HG03103 (cell line): ENCODE measurements at regions not wholly inside any gene's neighbourhood (a gene's known extent, or its start where the extent isn't known, plus 50 kb on each side); places are given as distances from the start of the nearest gene placed in this dataset.
"Not testable (repeated sequence)": the region's sequence is repeated elsewhere in the genome, so short reads cannot be mapped to it uniquely, and the experiment has no call there.

Experiments used
- ATAC-seq: cut with Tn5 transposase; IDR thresholded peaks from one replicate; pipeline ENCODE4 v1.9.1; 2021; ENCODE audit warnings: low read depth; ENCODE audit not compliant: unreplicated experiment

DNA sequence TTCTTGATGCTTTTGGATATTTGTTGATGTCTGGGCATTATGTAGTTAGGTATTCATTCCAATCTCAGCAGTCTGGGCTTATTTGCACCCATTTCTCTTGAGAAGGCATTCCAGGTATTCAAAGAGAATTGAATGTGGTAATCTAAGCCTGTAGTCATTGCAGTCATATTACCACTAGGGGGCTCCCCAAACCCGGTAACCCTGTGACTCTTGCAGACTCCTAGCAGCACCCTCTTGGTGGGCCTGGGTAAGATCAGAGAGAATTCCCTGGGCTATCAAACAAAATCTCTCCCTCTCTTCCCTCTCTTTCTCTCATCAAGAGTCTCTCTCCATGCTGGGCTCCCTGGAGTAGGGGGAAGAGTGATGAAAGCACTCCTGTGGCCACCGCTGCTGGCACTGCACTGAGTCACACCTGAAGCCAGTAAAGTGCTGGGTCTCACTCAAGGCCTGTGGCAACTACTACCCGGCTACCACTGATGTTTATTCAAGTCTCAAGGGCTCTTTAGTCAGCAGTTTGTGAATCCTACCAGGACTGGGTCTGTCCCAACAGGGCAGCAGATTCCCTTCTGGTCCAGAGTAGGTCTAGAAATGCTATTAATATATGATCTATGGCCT lies 187.7 kb upstream of the NUDT10 start:
- peak; percentile 58 for ATAC-seq

DNA sequence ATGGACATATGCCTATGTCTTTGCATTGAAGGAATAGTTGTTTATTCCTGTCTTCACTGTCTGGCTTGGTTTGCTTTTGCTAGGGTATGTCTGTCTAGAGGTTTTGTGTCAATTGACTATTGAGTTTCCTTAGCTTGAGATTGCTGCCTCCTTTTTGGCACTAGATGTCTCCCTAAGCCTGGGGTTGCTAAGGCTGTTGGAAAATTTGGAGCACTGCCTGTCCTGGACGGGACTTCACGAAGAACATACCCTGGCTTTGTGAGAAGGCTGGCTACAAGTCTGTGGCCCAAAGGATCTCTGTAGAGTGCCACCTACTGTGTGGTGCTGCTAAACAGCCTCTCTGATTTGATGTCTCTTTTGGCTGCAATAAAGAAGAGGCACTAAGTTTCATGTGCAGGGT lies 183.8 kb upstream of the NUDT10 start:
- ATAC-seq, result no peak

DNA sequence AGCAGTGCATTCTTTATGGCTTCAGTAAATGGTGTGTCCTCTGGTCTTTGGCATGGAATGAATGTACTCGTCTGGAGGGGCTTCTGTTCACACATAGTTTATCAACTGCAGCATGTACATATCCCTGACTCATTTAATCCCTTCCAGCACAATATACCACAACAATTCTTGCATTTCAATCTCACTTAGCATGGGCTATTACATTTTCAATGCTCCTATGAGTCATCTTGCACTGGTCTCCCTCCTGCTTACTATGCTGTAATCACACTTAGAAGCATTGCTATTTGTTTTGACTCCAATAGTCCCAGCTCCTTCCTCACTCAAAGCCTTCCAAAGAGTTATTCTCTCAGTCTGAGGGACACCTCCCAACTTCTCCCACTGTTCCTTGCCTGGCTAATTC lies 180.9 kb upstream of the NUDT10 start:
- no peak for ATAC-seq

DNA sequence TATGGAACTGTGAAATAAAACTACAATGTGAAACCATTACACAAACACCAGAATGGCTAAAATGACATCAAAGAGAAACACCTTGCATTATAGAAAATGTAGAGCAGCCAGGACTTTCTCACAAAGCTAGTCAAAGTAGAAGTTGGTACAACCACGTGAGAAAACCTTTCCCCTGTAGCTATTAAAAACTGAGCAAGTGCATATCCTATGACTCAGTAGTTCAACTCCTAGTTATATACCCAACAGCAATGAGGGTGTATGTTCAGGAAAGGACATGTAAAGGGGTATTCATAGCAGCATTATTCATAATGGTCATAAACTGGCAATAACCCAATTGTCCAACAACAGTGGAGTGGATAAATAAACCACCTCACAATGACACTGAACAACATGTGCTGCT lies 177.5 kb upstream of the NUDT10 start:
- ATAC-seq, result no peak

DNA sequence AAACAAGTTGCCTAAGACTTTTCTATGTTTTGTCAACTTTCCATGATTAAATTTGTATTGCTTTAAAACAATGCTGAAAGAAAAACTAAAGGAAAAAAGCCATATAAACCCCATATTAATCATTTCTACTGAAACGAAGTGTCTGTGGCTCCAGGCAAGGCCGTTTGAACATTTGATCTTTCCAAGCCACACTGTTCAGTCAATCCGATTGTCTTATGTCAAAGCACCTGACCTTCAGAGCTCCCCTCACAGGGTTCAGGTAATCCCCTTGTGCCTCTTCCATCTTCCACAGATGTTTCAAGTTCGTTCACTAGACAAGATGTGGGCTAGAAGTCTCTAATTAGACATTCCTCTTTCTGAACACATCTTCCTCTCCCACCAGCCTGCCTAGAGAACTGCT lies 177.1 kb upstream of the NUDT10 start:
- ATAC-seq, result no peak

DNA sequence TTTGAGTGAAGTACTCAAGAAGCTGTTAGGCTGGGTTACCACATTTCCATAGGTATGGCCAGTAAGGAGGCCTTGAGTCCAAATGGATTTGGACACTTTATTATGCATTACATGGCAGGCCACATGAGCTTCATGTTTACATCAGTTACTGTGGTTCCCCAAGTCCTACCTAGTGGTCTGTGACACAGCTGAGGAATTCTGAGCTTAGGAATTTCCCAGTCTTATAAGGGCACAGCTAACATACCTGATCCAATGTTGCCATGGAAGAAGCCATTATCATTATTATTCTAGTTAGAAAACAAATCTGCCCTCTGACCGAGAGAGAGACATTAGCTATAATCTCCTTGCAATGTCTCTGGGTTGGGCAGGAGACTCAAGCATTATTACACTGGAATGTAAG lies 174.4 kb upstream of the NUDT10 start:
- no peak for ATAC-seq

DNA sequence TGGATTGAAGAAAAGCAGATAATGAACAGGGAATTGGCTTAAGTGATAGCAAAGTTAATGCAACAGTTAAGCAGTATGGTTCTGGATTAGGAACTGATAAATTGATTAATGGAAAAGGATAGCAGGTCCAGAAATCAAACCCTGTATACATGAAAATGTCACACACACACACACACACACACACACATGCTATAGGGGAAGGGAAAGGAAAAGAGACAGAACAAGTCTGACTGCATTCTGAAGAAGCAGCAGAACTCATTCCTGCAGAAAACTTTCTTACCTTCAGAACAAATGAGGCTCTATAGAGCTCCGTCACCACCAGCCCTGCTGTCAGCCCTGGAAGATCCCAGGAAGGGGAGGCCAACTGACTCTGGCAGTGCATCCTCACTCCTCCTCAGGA lies 173.2 kb upstream of the NUDT10 start:
- ATAC-seq, result not testable (repeated sequence)

DNA sequence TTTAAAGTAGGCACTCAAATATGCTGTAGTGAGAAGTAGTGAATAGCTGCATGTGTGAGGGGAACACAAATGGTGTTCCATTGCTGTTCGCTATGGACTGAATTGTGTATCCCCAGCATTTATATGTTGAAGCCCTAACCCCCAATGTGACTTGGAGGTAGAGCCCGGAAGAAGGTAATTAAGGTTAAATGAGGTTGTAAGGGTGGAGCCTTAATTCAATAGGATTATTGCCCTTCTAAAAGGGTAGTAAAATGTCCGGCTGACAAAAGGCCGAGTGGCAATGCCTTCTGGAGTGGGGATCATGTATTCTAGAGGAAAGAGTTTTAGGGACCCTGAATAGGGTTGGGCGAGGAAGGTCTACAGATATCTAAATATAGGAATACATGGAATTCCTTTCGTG lies 168.9 kb upstream of the NUDT10 start:
- no peak for ATAC-seq

DNA sequence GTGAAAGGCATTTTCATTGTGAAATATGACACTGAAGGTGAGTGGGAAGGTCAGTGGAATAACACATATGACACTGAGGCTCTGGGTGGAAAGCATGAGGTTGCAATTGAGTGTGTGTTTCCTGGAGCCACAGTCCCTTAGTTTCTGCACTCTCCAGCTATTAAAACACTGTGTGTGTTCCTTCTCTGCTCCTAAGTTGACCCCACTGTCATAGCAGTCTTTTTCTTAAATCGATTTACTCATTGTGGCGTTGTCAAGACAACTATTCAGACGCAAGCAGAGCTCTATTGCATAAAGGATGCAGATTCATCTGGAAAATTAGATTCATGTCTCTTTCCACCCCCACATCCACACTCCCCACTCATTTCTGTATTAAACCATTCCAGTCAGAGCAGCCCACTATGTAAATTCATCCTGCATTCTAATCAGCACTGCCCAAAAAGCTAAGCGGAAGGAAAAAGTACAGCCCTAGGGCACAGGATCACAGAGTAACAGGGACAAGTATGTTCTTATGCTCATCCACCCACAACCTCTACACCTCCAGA lies 154.2 kb upstream of the NUDT10 start:
- ATAC-seq, result not testable (repeated sequence)

DNA sequence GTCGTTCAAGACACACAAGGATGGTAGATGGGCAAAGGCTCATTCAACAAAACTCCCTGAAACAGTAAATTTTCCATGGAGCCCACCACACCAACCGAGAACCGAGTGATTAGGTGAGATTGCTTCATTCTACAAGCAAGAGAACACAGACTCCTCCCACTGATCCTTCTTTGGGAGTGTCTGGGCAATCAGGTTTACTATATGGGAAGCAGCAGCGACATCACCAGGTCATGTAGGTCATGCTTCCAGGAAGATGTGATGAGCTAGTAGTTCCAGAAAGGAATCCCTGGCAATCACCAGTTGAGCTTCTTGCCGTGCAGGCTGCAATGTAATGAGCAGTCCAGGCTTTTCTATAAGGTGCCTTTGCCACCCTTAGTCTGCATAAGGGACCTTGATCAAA lies 152.8 kb upstream of the NUDT10 start:
- ATAC-seq, result not testable (repeated sequence)

DNA sequence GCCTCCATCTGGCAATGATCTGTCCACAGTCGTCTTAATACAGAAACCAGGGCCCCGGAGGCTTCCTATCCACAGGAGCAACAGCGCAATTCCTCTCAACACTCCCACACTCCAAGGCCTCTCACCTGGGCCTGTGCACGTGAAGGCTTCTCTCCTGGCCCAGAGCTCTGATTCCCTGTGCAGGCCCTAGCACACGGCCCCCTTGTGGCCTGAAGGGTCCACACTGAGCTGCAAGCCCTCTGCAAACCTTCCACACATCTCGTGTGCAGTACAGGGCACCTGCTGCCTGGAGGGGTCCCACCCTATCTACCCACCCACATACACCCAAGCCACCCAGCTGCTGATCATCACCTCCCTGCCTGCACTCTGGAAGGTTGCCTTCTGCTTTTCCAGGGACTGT lies 150.1 kb upstream of the NUDT10 start:
- no peak for ATAC-seq

DNA sequence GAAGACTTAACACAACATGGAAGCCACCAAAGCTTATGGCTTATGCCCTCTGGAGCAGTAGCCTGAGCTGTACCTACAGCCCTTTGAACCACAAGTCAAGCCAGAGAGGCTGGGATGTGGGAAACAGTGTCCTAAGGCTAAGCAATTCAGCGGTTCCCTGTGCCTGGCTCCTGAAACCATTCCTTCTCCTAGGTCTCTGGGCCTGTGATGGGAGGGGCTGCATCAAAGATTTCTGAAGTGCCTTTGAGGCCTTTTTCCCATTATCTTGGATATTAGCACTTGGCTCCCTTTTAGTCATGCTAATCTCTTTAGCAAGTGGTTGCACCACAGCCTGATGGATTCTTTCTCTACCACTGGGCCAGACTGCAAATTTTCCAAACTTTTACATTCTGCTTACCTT lies 140.5 kb upstream of the NUDT10 start:
- ATAC-seq, result no peak

DNA sequence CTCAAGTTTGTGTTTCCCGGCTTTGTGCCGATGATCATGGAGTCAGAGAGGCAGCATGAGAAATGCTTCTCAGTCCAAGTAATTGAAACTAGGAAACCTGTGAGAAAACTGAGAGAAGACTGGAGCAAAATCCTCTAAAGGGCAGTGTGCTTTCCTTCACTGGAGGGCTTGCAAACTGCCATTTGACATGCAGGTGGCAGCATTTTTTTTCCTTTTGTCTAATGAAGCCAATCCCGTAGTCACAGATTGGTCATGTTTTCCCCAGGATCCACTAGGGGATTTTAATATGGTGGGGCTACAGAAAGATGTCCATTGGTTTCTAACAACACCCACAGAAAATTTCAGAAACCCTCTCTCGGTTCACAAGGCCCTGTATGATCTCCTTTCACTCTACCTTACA lies 117.4 kb upstream of the NUDT10 start:
- no peak for ATAC-seq

DNA sequence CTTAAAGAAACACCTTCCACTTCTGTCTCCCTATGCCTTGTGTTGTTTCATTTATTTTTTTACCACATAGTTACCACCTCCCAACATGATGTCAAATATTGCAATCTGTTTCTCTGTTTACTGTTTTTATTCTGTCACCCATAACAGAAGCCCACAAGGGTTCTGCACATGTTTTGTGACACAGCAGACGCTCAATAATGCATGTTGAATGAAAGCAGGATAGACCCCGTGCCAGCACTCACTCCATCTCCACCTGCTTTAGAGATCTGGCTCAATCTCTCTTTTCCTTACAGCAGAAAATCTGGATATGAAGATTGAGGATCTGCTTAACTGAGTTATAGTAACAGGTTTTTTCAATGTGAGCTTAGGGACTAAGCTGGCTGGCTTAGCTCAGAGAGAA lies 116.8 kb upstream of the NUDT10 start:
- ATAC-seq, result no peak

DNA sequence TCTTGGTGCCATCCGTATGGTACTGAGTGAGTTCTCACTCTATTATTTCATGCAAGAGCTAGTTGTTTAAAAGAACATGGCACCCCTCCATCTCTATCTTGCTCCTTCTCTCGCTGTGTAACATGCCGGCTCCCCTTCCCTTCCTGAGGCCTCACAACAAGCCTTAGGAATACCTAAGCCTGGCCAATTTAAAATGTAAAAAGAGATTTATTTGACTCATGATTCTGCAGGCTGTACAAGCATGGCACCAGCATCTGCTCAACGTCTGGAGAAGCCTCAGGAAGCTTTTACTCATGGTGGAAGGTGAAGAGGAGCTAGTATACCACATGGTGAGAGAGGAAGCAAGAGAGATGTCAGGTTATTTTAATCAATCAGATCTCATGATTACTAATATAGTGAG lies 90.4 kb upstream of the NUDT10 start:
- ATAC-seq, result no peak

DNA sequence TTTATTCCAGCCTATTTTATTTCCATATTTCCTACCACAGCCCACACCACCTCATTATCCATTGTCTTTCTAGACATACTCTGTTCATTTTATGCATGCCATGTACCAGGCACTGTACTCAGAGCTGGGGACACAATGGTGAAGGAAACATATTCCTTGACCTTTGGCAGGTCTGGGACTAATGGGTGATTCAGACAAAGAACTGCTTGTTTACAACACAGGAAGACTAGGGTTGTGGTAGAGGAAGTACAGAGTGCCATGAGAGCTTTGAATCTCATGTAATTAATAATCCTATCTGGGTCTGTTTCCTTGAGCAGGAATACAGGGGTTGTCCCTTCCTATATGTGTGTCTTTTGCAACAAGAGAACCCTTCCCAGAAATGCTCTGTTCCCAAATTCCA lies 75.1 kb upstream of the NUDT10 start:
- ATAC-seq, result no peak

DNA sequence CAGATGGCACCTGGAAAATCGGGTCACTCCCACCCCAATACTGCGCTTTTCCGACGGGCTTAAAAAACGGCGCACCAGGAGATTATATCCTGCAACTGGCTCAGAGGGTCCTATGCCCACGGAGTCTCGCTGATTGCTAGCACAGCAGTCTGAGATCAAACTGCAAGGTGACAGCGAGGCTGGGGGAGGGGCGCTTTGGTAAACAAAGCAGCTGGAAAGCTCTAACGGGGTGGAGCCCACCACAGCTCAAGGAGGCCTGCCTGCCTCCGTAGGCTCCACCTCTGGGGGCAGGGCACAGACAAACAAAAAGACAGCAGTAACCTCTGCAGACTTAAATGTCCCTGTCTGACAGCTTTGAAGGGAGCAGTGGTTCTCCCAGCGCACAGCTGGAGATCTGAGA lies 70.4 kb upstream of the NUDT10 start:
- ATAC-seq, result not testable (repeated sequence)

DNA sequence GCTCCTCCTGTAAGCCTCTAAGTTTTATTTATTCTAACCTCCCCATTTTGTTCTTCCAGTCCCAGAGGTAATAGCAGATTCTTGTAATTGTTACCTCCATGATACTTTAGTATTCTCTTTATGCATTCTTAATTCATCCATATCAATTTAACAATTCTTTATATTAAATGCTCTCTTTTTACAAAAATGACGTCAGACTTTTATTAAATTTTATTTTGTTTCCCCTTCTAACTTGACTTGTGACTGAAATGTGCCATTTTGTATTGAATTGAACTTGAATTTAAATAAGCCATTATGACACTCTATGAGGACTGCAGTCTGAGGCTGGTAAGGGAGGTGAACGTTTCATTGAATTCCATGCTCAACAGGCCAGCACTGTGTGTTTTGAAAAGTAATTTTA lies 60.0 kb upstream of the NUDT10 start:
- no peak for ATAC-seq

DNA sequence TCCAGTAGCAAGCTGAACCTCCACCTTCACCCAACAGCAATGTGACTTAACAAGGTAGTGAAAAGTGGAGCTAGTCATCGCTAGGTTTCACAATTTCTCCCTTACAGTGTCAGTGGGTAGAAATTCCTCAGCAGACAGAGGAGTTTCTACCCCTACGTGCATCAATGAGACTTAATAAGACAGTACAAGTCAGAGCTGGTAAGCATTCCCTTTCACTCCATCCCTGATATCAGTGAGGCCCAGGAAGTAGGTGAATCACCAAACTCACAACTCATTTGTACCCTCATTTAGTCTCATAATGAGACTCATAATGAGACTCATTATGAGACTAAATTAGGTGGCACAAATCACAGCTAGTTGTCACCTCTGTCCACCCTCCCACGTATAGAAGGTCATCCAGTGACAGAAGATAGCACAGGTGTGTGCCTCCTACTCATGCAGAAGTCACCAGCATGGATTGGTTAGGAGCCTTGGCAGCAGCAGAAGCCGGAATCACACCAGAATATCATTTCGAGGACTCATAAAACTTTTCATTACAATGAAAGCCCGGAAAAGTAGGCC lies 50.8 kb upstream of the NUDT10 start:
- ATAC-seq, result no peak
